ENCODE measurements at regions not wholly inside any gene's neighbourhood (a gene's known extent, or its start where the extent isn't known, plus 50 kb on each side); places are given as distances from the start of the nearest gene placed in this dataset.

DNA sequence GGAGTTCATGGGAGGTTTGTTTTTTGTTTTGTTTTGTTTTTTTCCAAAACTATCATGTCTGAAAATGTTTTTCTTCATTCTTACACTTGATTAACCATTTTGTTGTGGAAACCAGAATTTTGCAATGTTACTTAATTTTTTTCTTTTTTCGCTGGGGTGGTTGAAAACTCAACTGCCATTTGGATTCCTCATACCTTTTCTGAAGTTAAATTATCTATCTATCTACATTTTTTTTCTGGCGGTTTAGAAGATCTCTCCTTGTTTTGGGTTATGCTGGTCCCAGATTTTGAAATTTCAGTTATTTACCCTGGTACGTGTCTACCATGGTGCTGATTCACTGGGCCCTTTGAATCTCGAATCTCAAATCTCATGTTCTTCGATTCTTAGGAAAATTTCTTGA, 316.2 kb upstream of the SMARCA2 start:
- no peaks in the 10 kb centered on the region for H4K20me1 ChIP-seq (ENCODE audit: low read depth, low read length)
- H2AFZ ChIP-seq (ENCODE audit: low read depth, low read length, severe bottlenecking): no peak overlapping the region

DNA sequence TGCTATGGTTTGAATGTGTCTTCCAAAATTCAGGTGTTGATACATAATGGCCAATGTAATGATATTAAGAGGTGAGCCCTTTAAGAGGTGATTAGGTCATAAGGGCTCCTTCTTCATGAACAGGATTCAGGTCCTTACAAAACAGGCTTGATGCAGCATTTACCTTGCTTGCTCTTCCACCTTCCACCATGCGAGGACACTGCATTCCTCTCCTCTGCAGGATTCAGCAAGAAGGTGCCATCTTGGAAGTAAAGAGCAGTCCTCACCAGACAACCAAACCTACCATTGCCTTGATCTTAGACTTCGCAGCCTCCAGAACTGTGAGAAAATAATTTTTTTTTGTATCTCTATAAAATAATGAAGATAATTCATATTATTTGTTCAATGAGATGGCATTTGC, 314.0 kb upstream of the SMARCA2 start:
- 0 out of 2 replicates have a peak, but pooled peaks cover 4% of the 10 kb centered on the region for H3K27me3 ChIP-seq (ENCODE audit: low read length)
- H3K79me2 ChIP-seq (ENCODE audit: insufficient read depth, low read length): no peaks in the 10 kb centered on the region
- no peak overlapping the region for H2AFZ ChIP-seq (ENCODE audit: low read depth, low read length, severe bottlenecking)
- H3K36me3 ChIP-seq (ENCODE audit: low read length): no peaks in the 10 kb centered on the region
- H3F3A ChIP-seq (ENCODE audit: insufficient read depth): no peaks in the 10 kb centered on the region
- no peaks in the 10 kb centered on the region for H3K9me2 ChIP-seq (replicated peaks; ENCODE audit: insufficient read depth, low read length)
- H4K20me1 ChIP-seq (ENCODE audit: low read depth, low read length): no peaks in the 10 kb centered on the region
- no peaks in the 10 kb centered on the region for H3K9me3 ChIP-seq (ENCODE audit: insufficient read depth, low read length)
- no peak overlapping the region for H3K27ac ChIP-seq (ENCODE audit: low read depth, low read length)
- TF ChIP-seq EZH2phosphoT487 (conservative IDR thresholded peaks at IDR 0.05; ENCODE audit: low read length) (no peak), CTCF (IDR thresholded peaks at IDR 0.05; ENCODE audit: insufficient read depth, low read length, poor library complexity, severe bottlenecking) (no peak)
- H3K4me3 ChIP-seq (ENCODE audit: insufficient read depth, low read length, poor library complexity, severe bottlenecking): no peak overlapping the region
- no peak overlapping the region for H3K4me2 ChIP-seq (ENCODE audit: low read depth, low read length, poor library complexity, severe bottlenecking)
- H3K9ac ChIP-seq (ENCODE audit: low read length): no peak overlapping the region

More for the DNA sequence above, 316.2 kb upstream of the SMARCA2 start:
- Histone ChIP-seq H3K36me3 (ENCODE audit: low read length) (no peaks in the 10 kb centered on the region), H3K4me3 (ENCODE audit: insufficient read depth, low read length, poor library complexity, severe bottlenecking) (no peak overlapping the region), H3K79me2 (ENCODE audit: insufficient read depth, low read length) (no peaks in the 10 kb centered on the region), H3K27ac (ENCODE audit: low read depth, low read length) (no peak overlapping the region), H3K9me3 (ENCODE audit: insufficient read depth, low read length) (no peaks in the 10 kb centered on the region), H3K27me3 (ENCODE audit: low read length) (0 out of 2 replicates have a peak, but pooled peaks cover 4% of the 10 kb centered on the region), H3F3A (ENCODE audit: insufficient read depth) (no peaks in the 10 kb centered on the region), H3K4me2 (ENCODE audit: low read depth, low read length, poor library complexity, severe bottlenecking) (no peak overlapping the region), H3K9me2 (replicated peaks; ENCODE audit: insufficient read depth, low read length) (no peaks in the 10 kb centered on the region), H3K9ac (ENCODE audit: low read length) (no peak overlapping the region)
- no peak for TF ChIP-seq EZH2phosphoT487 (conservative IDR thresholded peaks at IDR 0.05; ENCODE audit: low read length)
- no peak for TF ChIP-seq CTCF (IDR thresholded peaks at IDR 0.05; ENCODE audit: insufficient read depth, low read length, poor library complexity, severe bottlenecking)

- no peak overlapping the region for H3K4me2 ChIP-seq (ENCODE audit: low read depth, low read length, poor library complexity, severe bottlenecking)
- no peaks in the 10 kb centered on the region for H4K20me1 ChIP-seq (ENCODE audit: low read depth, low read length)
- H3K36me3 ChIP-seq (ENCODE audit: low read length): no peaks in the 10 kb centered on the region
- H3K9ac ChIP-seq (ENCODE audit: low read length): no peak overlapping the region
- TF ChIP-seq CTCF (IDR thresholded peaks at IDR 0.05; ENCODE audit: insufficient read depth, low read length, poor library complexity, severe bottlenecking): no peak
- TF ChIP-seq EZH2phosphoT487 (conservative IDR thresholded peaks at IDR 0.05; ENCODE audit: low read length): no peak
- H3K27ac ChIP-seq (ENCODE audit: low read depth, low read length): no peak overlapping the region
- no peaks in the 10 kb centered on the region for H3K79me2 ChIP-seq (ENCODE audit: insufficient read depth, low read length)
- 0 out of 2 replicates have a peak, but pooled peaks cover 4% of the 10 kb centered on the region for H3K27me3 ChIP-seq (ENCODE audit: low read length)
- no peaks in the 10 kb centered on the region for H3K9me3 ChIP-seq (ENCODE audit: insufficient read depth, low read length)
- H3F3A ChIP-seq (ENCODE audit: insufficient read depth): no peaks in the 10 kb centered on the region
- no peak overlapping the region for H3K4me3 ChIP-seq (ENCODE audit: insufficient read depth, low read length, poor library complexity, severe bottlenecking)
- no peaks in the 10 kb centered on the region for H3K9me2 ChIP-seq (replicated peaks; ENCODE audit: insufficient read depth, low read length)
- H2AFZ ChIP-seq (ENCODE audit: low read depth, low read length, severe bottlenecking): no peak overlapping the region
Measured at GRCh38 chr9:1702701-1703100, 312.4 kb upstream of the SMARCA2 start.
